OCI-LY7 (cell line): ENCODE measurements at regions not wholly inside any gene's neighbourhood (a gene's known extent, or its start where the extent isn't known, plus 50 kb on each side); places are given as distances from the start of the nearest gene placed in this dataset.

Source experiments
- CTCF ChIP-seq: fragments of 200-600 bp; sonication (generic); conservative IDR thresholded peaks from 2 replicates; pipeline ENCODE4 v1.5.1; 2014; ENCODE audit warnings: mild to moderate bottlenecking, antibody characterized with exemption, low read length, moderate library complexity, mixed read lengths
- EZH2phosphoT487 ChIP-seq: fragments of 200-600 bp; sonication (generic); IDR thresholded peaks from 2 replicates; pipeline ENCODE4 v1.6.1; 2018; ENCODE audit warnings: low read depth, borderline replicate concordance, mild to moderate bottlenecking, mixed run types, antibody characterized with exemption, low read length, moderate library complexity, mixed read lengths

GRCh38 chr2:236658974-236659757, 89.5 kb downstream of the ACKR3 start:
- TF ChIP-seq CTCF = no peak
- no peak for TF ChIP-seq EZH2phosphoT487
